ENCODE measurements at regions not wholly inside any gene's neighbourhood (a gene's known extent, or its start where the extent isn't known, plus 50 kb on each side); places are given as distances from the start of the nearest gene placed in this dataset.

- TF ChIP-seq STAT1 (IDR thresholded peaks at IDR 0.05; ENCODE audit: unreplicated experiment) (no peak), CTCF (conservative IDR thresholded peaks at IDR 0.05; ENCODE audit: low read depth in 2 of 2) (no peak)
These were observed 416.8 kb downstream of the IRX2 start for GRCh38 chr5:2334719-2335118.

Measured in GM23338 (cell line).